ENCODE measurements at regions not wholly inside any gene's neighbourhood (a gene's known extent, or its start where the extent isn't known, plus 50 kb on each side); places are given as distances from the start of the nearest gene placed in this dataset.

- TF ChIP-seq CTCF (IDR thresholded peaks at IDR 0.05; ENCODE audit: insufficient read depth, low read length) (no peak), GABPA (IDR thresholded peaks at IDR 0.05; ENCODE audit: low read depth) (no peak)
Observed at GRCh38 chr5:30626557-30626956, 566.9 kb upstream of the CDH6 start.

Data from HL-60 (cell line).